Neural crest cell (in vitro differentiated cells): ENCODE measurements at regions not wholly inside any gene's neighbourhood (a gene's known extent, or its start where the extent isn't known, plus 50 kb on each side); places are given as distances from the start of the nearest gene placed in this dataset.

Experiments
- DNase-seq: peaks from one replicate; pipeline ENCODE4 v3.0.0; 2021; ENCODE audit warnings: low read depth, mixed read lengths, low spot score
- H3K27ac Mint-ChIP-seq: one replicate; pipeline ENCODE4 v1.8.0; 2021; ENCODE audit warnings: mild to moderate bottlenecking, mixed read lengths; ENCODE audit not compliant: unreplicated experiment
- H3K27me3 Mint-ChIP-seq: 2 replicates; pipeline ENCODE4 v1.8.0; 2021; ENCODE audit warnings: low read depth, mild to moderate bottlenecking, mixed read lengths
- H3K36me3 Mint-ChIP-seq: 2 replicates; pipeline ENCODE4 v1.8.0; 2021; ENCODE audit warnings: low read depth, mild to moderate bottlenecking, mixed read lengths
- H3K4me1 Mint-ChIP-seq: 2 replicates; pipeline ENCODE4 v1.8.0; 2021; ENCODE audit warnings: mixed read lengths
- H3K4me3 Mint-ChIP-seq: one replicate; pipeline ENCODE4 v1.8.0; 2021; ENCODE audit warnings: mild to moderate bottlenecking, mixed read lengths
- H3K9me3 Mint-ChIP-seq: 2 replicates; pipeline ENCODE4 v1.8.0; 2021; ENCODE audit warnings: mixed read lengths
- CTCF ChIP-seq: fragments of 200-600 bp; sonication (generic); conservative IDR thresholded peaks from 2 replicates; pipeline ENCODE4 v1.5.0; 2021; ENCODE audit warnings: antibody characterized with exemption, mild to moderate bottlenecking

- DNase-seq, result no peak
- Mint-ChIP-seq H3K9me3 (no peaks in the 10 kb centered on the region), H3K27me3 (peaks cover 13% of the 10 kb centered on the region), H3K4me3 (no peak overlapping the region), H3K36me3 (no peaks in the 10 kb centered on the region), H3K27ac (no peak overlapping the region), H3K4me1 (no peaks in the 10 kb centered on the region)
- no peak for TF ChIP-seq CTCF
Observed at GRCh38 chr6:16825784-16826183, 64.5 kb upstream of the ATXN1 start.

- Mint-ChIP-seq H3K27ac (no peak overlapping the region), H3K27me3 (peaks cover 13% of the 10 kb centered on the region), H3K4me1 (no peaks in the 10 kb centered on the region), H3K36me3 (no peaks in the 10 kb centered on the region), H3K9me3 (no peaks in the 10 kb centered on the region), H3K4me3 (no peak overlapping the region)
- no peak for TF ChIP-seq CTCF
- DNase-seq, result no peak
Observed at GRCh38 chr6:16824845-16825685, 63.8 kb upstream of the ATXN1 start.

GRCh38 chr6:16823718-16824352 is 62.6 kb upstream of the ATXN1 start:
- Mint-ChIP-seq H3K4me1 (no peaks in the 10 kb centered on the region), H3K4me3 (no peak overlapping the region), H3K36me3 (no peaks in the 10 kb centered on the region), H3K27ac (no peak overlapping the region), H3K27me3 (peaks cover 16% of the 10 kb centered on the region), H3K9me3 (no peaks in the 10 kb centered on the region)
- DNase-seq, result no peak
- no peak for TF ChIP-seq CTCF

GRCh38 chr6:16822975-16823717 is 61.9 kb upstream of the ATXN1 start:
- Mint-ChIP-seq H3K4me1 (no peaks in the 10 kb centered on the region), H3K27me3 (peaks cover 20% of the 10 kb centered on the region), H3K27ac (no peak overlapping the region), H3K4me3 (no peak overlapping the region), H3K9me3 (no peaks in the 10 kb centered on the region), H3K36me3 (no peaks in the 10 kb centered on the region)
- TF ChIP-seq CTCF, result no peak
- DNase-seq, result no peak

GRCh38 chr6:16822529-16822928 is 61.3 kb upstream of the ATXN1 start:
- no peak for TF ChIP-seq CTCF
- H3K27ac Mint-ChIP-seq, result no peak overlapping the region

More at GRCh38 chr6:16822529-16822928, 61.3 kb upstream of the ATXN1 start:
- H3K4me1 Mint-ChIP-seq, result no peaks in the 10 kb centered on the region
- no peak for DNase-seq
- H3K27me3 Mint-ChIP-seq, result peaks cover 21% of the 10 kb centered on the region
- H3K9me3 Mint-ChIP-seq, result no peaks in the 10 kb centered on the region
- H3K36me3 Mint-ChIP-seq, result no peaks in the 10 kb centered on the region
- H3K4me3 Mint-ChIP-seq, result no peak overlapping the region
